KMS-11 (cell line): ENCODE measurements at regions not wholly inside any gene's neighbourhood (a gene's known extent, or its start where the extent isn't known, plus 50 kb on each side); places are given as distances from the start of the nearest gene placed in this dataset.
A peak's percentile ranks its signal among the peaks of the same experiment; 100 is the strongest.
"Not testable (repeated sequence)": the region's sequence is repeated elsewhere in the genome, so short reads cannot be mapped to it uniquely, and the experiment has no call there.

ENCODE experiments used
- H2AFZ ChIP-seq: fragments of 200-600 bp; sonication (generic); 2 replicates; pipeline ENCODE4 v1.6.1; 2016; ENCODE audit warnings: antibody characterized with exemption, mixed run types, low read depth
- H3K27ac ChIP-seq: fragments of 200-600 bp; sonication (generic); 2 replicates; pipeline ENCODE4 v1.6.1; 2016; ENCODE audit warnings: mild to moderate bottlenecking, mixed run types
- H3K27me3 ChIP-seq: fragments of 200-600 bp; sonication (generic); 2 replicates; pipeline ENCODE4 v1.6.1; 2017; ENCODE audit warnings: mild to moderate bottlenecking, low read depth, mixed run types, moderate library complexity; ENCODE audit not compliant: insufficient read depth
- H3K36me3 ChIP-seq: fragments of 200-600 bp; sonication (generic); 2 replicates; pipeline ENCODE4 v1.6.1; 2017; ENCODE audit warnings: mild to moderate bottlenecking, mixed run types; ENCODE audit not compliant: insufficient read depth
- H3K4me1 ChIP-seq: fragments of 200-600 bp; sonication (generic); 2 replicates; pipeline ENCODE4 v1.6.1; 2016; ENCODE audit warnings: mild to moderate bottlenecking, low read depth, mixed run types; ENCODE audit not compliant: poor library complexity, severe bottlenecking
- H3K4me2 ChIP-seq: fragments of 200-600 bp; sonication (generic); 2 replicates; pipeline ENCODE4 v1.7.0; 2016; ENCODE audit warnings: mild to moderate bottlenecking, mixed run types
- H3K4me3 ChIP-seq: fragments of 200-600 bp; sonication (generic); IDR thresholded peaks from 2 replicates; pipeline ENCODE4 v1.6.1; 2017; ENCODE audit warnings: low read depth, low read length, mixed read lengths; ENCODE audit not compliant: insufficient read depth
- H3K79me2 ChIP-seq: fragments of 200-600 bp; sonication (generic); 2 replicates; pipeline ENCODE4 v1.6.1; 2016; ENCODE audit warnings: low read depth, mixed run types; ENCODE audit not compliant: insufficient read depth
- H3K9ac ChIP-seq: fragments of 200-600 bp; sonication (generic); 2 replicates; pipeline ENCODE4 v1.6.1; 2016; ENCODE audit warnings: mild to moderate bottlenecking, mixed run types
- H4K20me1 ChIP-seq: fragments of 200-600 bp; sonication (generic); 2 replicates; pipeline ENCODE4 v1.6.1; 2016; ENCODE audit warnings: mild to moderate bottlenecking, mixed run types; ENCODE audit not compliant: insufficient read depth
- TF ChIP-seq, protein P1 (sequence below): fragments of 200-600 bp; sonication (generic); conservative IDR thresholded peaks from 2 replicates; pipeline ENCODE4 v1.6.1; 2017; ENCODE audit warnings: low read depth, mild to moderate bottlenecking, antibody characterized with exemption, low read length, moderate library complexity, mixed read lengths

DNA sequence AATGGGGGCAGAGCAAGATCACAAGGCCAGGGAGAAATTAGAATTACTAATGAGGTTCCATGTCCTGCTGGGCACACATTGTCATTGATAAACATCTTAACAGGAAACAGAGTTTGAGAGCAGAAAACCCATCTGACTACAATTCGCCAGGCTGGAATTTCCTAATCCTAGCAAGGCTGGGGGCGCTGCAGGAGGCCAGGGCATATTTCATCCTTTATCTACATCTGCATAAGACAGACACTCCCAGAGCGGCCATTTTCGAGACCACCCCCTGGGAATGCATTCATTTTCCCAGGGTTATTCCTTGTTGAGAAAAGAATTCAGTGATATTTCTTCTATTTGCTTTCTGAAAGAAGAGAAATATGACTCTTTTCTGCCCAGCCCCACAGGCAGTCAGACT is 152.7 kb downstream of the SUCLG1 start:
- H3K4me1 ChIP-seq, result no peaks in the 10 kb centered on the region
- no peak overlapping the region for H2AFZ ChIP-seq
- H3K27me3 ChIP-seq, result no peaks in the 10 kb centered on the region
- no peaks in the 10 kb centered on the region for H4K20me1 ChIP-seq
- TF ChIP-seq, protein P1, sequence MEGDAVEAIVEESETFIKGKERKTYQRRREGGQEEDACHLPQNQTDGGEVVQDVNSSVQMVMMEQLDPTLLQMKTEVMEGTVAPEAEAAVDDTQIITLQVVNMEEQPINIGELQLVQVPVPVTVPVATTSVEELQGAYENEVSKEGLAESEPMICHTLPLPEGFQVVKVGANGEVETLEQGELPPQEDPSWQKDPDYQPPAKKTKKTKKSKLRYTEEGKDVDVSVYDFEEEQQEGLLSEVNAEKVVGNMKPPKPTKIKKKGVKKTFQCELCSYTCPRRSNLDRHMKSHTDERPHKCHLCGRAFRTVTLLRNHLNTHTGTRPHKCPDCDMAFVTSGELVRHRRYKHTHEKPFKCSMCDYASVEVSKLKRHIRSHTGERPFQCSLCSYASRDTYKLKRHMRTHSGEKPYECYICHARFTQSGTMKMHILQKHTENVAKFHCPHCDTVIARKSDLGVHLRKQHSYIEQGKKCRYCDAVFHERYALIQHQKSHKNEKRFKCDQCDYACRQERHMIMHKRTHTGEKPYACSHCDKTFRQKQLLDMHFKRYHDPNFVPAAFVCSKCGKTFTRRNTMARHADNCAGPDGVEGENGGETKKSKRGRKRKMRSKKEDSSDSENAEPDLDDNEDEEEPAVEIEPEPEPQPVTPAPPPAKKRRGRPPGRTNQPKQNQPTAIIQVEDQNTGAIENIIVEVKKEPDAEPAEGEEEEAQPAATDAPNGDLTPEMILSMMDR, result no peak
- H3K36me3 ChIP-seq, result no peaks in the 10 kb centered on the region
- H3K4me3 ChIP-seq, result no peak overlapping the region
- no peaks in the 10 kb centered on the region for H3K79me2 ChIP-seq
- H3K9ac ChIP-seq, result no peak overlapping the region
- no peak overlapping the region for H3K27ac ChIP-seq
- H3K4me2 ChIP-seq, result no peak overlapping the region

DNA sequence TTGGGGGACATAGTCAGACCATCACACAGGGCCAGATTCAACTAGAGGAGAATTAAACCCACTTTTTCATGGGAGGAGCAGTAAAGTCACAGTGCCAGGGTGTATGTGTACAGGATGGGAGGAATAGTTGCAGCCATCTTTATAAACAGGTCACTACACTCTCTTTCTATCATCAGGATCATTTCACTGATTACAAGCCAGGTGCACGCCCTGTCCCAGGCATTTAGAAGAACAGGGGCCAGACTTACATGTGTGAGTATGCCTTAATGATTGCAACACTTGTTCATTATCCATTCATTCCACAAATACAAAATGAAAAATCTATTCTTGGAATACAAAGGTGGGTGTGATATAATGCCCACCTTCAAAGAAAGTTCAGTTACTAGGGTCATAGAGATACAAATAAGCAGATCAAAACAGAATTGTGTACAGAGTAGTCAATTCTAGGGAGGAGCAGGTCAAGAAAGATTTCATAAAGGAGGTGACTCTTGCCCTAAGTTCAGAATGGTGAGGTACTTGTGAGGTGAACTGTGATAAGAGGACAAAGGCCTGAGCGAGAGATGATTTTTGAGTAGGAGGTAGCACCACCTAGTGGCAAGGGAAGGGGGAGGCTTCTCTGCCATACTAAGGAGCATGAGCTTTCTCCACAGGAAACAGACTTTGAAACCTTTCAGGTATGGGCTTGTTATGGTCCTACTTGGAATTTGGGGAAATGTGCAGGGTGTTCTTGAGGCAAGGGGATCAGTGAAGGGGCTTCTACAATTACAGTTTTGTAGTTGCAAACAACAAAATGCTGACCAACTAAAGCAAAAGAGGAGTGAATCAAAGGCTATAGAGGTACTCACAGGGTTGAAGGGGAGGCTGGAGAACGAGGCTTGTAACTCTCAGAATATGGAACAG is 156.3 kb downstream of the SUCLG1 start:
- no peaks in the 10 kb centered on the region for H3K4me1 ChIP-seq
- no peak overlapping the region for H3K27ac ChIP-seq
- H3K36me3 ChIP-seq, result no peaks in the 10 kb centered on the region
- no peak overlapping the region for H3K4me2 ChIP-seq
- no peaks in the 10 kb centered on the region for H4K20me1 ChIP-seq
- no peak overlapping the region for H3K9ac ChIP-seq
- no peak overlapping the region for H3K4me3 ChIP-seq
- H3K27me3 ChIP-seq, result no peaks in the 10 kb centered on the region
- H3K79me2 ChIP-seq, result no peaks in the 10 kb centered on the region
- TF ChIP-seq, protein P1, result peak; percentile 94
- no peak overlapping the region; the same call in 1 of the 2 replicates for H2AFZ ChIP-seq

DNA sequence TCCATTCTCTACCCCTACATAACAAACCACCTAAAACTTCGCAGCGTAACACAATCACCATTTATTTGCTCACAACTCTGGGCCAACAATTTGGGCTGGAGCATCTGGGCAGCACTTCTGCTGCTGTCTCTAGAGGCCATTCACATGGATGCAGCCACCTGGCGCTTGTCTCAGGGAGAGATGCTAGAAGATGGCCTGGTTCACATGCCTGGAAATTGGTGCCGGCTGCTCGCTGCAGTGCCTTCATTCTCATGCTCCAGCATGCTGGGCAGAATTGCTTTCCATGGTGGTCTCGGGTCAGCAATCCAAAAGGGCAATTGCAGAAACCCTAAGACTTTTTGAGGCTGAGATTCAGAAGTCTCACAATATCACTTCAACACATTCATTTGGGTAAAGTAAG is 157.4 kb downstream of the SUCLG1 start:
- Histone ChIP-seq H3K27ac (no peak overlapping the region), H3K36me3 (no peaks in the 10 kb centered on the region), H3K4me2 (no peak overlapping the region), H2AFZ (no peak overlapping the region), H3K9ac (no peak overlapping the region), H3K4me1 (no peaks in the 10 kb centered on the region), H3K4me3 (no peak overlapping the region), H4K20me1 (no peaks in the 10 kb centered on the region), H3K79me2 (no peaks in the 10 kb centered on the region), H3K27me3 (no peaks in the 10 kb centered on the region)
- TF ChIP-seq, protein P1, result no peak

DNA sequence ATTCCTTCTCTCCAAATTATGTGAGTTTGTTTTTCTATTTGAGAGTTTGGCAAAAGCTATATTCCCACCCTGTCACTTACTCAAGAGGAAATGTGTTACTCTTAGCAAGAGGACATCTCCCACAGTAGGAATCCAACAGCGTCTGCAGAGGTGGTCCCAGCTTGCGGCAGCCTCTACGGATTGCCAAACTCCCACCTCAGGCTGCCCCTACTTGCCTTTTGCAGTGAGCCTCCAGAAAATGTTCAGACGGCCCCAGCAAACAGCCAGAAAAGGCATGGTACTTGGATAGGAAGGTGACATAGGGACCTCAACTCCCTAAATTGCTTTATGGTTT is 158.4 kb downstream of the SUCLG1 start:
- TF ChIP-seq, protein P1, result no peak
- Histone ChIP-seq H3K4me1 (no peaks in the 10 kb centered on the region), H3K36me3 (no peaks in the 10 kb centered on the region), H2AFZ (no peak overlapping the region), H3K27me3 (no peaks in the 10 kb centered on the region), H4K20me1 (no peaks in the 10 kb centered on the region), H3K4me2 (no peak overlapping the region), H3K9ac (no peak overlapping the region), H3K4me3 (no peak overlapping the region), H3K79me2 (no peaks in the 10 kb centered on the region), H3K27ac (no peak overlapping the region)

DNA sequence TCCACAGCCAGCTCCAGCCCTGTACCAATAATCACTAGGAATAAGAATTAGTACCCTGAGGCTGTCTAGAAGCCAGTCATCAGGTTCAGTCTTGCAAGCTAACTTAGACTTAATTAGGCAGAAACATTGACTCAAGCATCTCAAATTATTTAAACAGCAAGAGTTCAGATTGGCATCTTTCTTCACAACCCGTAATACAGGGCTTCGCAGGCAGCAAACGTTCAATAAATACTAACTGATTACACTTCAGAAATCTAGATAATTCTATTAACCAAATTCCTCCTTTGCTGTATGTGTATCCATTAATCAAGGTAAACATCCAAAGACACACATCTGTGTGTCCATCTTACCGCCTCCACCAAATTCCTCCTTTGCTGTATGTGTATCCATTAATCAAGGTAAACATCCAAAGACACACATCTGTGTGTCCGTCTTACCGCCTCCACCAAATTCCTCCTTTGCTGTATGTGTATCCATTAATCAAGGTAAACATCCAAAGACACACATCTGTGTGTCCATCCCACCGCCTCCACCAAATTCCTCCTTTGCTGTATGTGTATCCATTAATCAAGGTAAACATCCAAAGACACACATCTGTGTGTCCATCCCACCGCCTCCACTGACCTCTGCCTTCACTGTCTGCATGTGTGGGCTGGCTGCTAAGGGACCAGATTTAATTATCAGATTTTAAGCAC is 158.9 kb downstream of the SUCLG1 start:
- H3K27ac ChIP-seq, result not testable (repeated sequence)

More for the DNA sequence above, 158.9 kb downstream of the SUCLG1 start:
- not testable (repeated sequence) for H2AFZ ChIP-seq, H3K79me2 ChIP-seq, H3K4me1 ChIP-seq, H3K27me3 ChIP-seq, H3K4me2 ChIP-seq, H3K36me3 ChIP-seq, H3K4me3 ChIP-seq, H3K9ac ChIP-seq, H4K20me1 ChIP-seq
